ENCODE measurements at regions not wholly inside any gene's neighbourhood (a gene's known extent, or its start where the extent isn't known, plus 50 kb on each side); places are given as distances from the start of the nearest gene placed in this dataset.

GRCh38 chr12:66823857-66824570 is 145.1 kb upstream of the GRIP1 start:
- no peak for FAIRE-seq
- no peak overlapping the region for H3K27ac ChIP-seq (ENCODE audit: extremely low read depth, low read depth, low read length)
- in situ Hi-C loops (cut with MboI): no loop called here
- CTCF ChIA-PET (ENCODE audit: low intra/inter-chr PET ratio): no interaction called here
- no peaks in the 10 kb centered on the region for H4K20me1 ChIP-seq (replicated peaks; ENCODE audit: control insufficient read depth, insufficient read depth, low read length)
- WGBS (ENCODE audit: insufficient coverage, low coverage, missing lambda C conversion rate): 5% methylated on average over 5 of the region's 5 CpGs
- no peak overlapping the region for H3K4me2 ChIP-seq (ENCODE audit: insufficient read depth, low read length)
- H3K79me2 ChIP-seq (ENCODE audit: control insufficient read depth, insufficient read depth, low read length): no peaks in the 10 kb centered on the region
- no peak overlapping the region for H2AFZ ChIP-seq (ENCODE audit: low read depth, low read length)
- no peaks in the 10 kb centered on the region for H3K9me1 ChIP-seq (ENCODE audit: control insufficient read depth, insufficient read depth, low read length)
- POLR2A ChIA-PET: interaction anchor here (0.7 to 0.9 kb wide), 2 partner anchors 15 to 1182 kb away, joined by 3 read pairs; no protein-coding TSS in a partner anchor
- H3K4me1 ChIP-seq (replicated peaks in 1 of 2; ENCODE audit: control insufficient read depth in 2 of 2, insufficient read depth in 2 of 2, low read length in 2 of 2): no peaks in the 10 kb centered on the region
- intact Hi-C loops (cut with micrococcal nuclease): no loop called here
- no peaks in the 10 kb centered on the region for H3K9me3 ChIP-seq (replicated peaks; ENCODE audit: control insufficient read depth, insufficient read depth, low read depth, low read length)
- H3K36me3 ChIP-seq (ENCODE audit: control insufficient read depth, insufficient read depth, low read length): no peaks in the 10 kb centered on the region
- H3K4me3 ChIP-seq: no peak overlapping the region
- no peak overlapping the region for H3K9ac ChIP-seq (ENCODE audit: insufficient read depth in 1 of 2, low read depth in 2 of 2, low read length in 2 of 2)
- DNase-seq (ENCODE audit: extremely low read depth in 1 of 4, low spot score in 3 of 4): no peak
- BruUV-seq (replicated peaks): no TSS peak
- TF ChIP-seq ETS1 (conservative IDR thresholded peaks at IDR 0.05; ENCODE audit: control insufficient read depth, low read depth, low read length) (no peak), HOMEZ (CRISPR knock-in tag; IDR thresholded peaks at IDR 0.05) (no peak), KLF16 (IDR thresholded peaks at IDR 0.05) (no peak), THAP7 (CRISPR knock-in tag; IDR thresholded peaks at IDR 0.05) (no peak)
- TF ChIP-seq, protein P1, sequence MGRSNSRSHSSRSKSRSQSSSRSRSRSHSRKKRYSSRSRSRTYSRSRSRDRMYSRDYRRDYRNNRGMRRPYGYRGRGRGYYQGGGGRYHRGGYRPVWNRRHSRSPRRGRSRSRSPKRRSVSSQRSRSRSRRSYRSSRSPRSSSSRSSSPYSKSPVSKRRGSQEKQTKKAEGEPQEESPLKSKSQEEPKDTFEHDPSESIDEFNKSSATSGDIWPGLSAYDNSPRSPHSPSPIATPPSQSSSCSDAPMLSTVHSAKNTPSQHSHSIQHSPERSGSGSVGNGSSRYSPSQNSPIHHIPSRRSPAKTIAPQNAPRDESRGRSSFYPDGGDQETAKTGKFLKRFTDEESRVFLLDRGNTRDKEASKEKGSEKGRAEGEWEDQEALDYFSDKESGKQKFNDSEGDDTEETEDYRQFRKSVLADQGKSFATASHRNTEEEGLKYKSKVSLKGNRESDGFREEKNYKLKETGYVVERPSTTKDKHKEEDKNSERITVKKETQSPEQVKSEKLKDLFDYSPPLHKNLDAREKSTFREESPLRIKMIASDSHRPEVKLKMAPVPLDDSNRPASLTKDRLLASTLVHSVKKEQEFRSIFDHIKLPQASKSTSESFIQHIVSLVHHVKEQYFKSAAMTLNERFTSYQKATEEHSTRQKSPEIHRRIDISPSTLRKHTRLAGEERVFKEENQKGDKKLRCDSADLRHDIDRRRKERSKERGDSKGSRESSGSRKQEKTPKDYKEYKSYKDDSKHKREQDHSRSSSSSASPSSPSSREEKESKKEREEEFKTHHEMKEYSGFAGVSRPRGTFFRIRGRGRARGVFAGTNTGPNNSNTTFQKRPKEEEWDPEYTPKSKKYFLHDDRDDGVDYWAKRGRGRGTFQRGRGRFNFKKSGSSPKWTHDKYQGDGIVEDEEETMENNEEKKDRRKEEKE (IDR thresholded peaks at IDR 0.05; ENCODE audit: borderline replicate concordance in 1 of 2, control insufficient read depth in 1 of 2, low read depth in 2 of 2, low read length in 1 of 2): no peak
- H3K27me3 ChIP-seq (ENCODE audit: control insufficient read depth in 2 of 2, insufficient read depth in 2 of 2, low read length in 2 of 2): no peaks in the 10 kb centered on the region
- ATAC-seq: no peak

Data from K562 (cell line).